Mucosa of descending colon (tissue), 3 donors: ENCODE measurements at regions not wholly inside any gene's neighbourhood (a gene's known extent, or its start where the extent isn't known, plus 50 kb on each side); places are given as distances from the start of the nearest gene placed in this dataset.
"Not testable (repeated sequence)": the region's sequence is repeated elsewhere in the genome, so short reads cannot be mapped to it uniquely, and the experiment has no call there.

Experiments
- ATAC-seq: fragments of 200-7000 bp; cut with Tn5 transposase; one replicate; pipeline ENCODE4 v1.9.1; 2020; ENCODE audit warnings: mild to moderate bottlenecking, moderate library complexity
- DNase-seq, 3 donors: peaks; one replicate each; pipeline ENCODE4 v3.0.0-alpha.2; 2020
- H3K36me3 ChIP-seq: fragments of 200-600 bp; one replicate; pipeline ENCODE4 v1.8.0; 2021; ENCODE audit warnings: low read depth, mild to moderate bottlenecking
- H3K4me1 ChIP-seq: fragments of 200-600 bp; one replicate; pipeline ENCODE4 v1.8.0; 2021; ENCODE audit warnings: low read depth, mild to moderate bottlenecking
- H3K4me3 ChIP-seq: fragments of 200-600 bp; one replicate; pipeline ENCODE4 v1.8.0; 2021; ENCODE audit warnings: mild to moderate bottlenecking
- H3K9me3 ChIP-seq: fragments of 200-600 bp; one replicate; pipeline ENCODE4 v1.8.0; 2021; ENCODE audit warnings: mild to moderate bottlenecking
- intact Hi-C, 2 donors: fragments of 100-400 bp; cut with DNase I in 1 of 2; cut with micrococcal nuclease in 1 of 2; formaldehyde crosslinking; loops; one replicate each; pipeline versions ENCODE4 v1.11.0 to v1.11.1; 2022; cut with DNase I, micrococcal nuclease
- TF ChIP-seq, protein P1 (sequence below): fragments of 200-600 bp; IDR thresholded peaks from one replicate; pipeline ENCODE4 v1.8.0; 2022; ENCODE audit warnings: antibody characterized with exemption, mild to moderate bottlenecking
- donor health status: DM: no; HTN: no; CAD: no; lungs with moderate emphysema.
- donor health status: DM: no; HTN: no; CAD: no.
- donor health status: DM: no; HTN: yes; CAD: no.

DNA sequence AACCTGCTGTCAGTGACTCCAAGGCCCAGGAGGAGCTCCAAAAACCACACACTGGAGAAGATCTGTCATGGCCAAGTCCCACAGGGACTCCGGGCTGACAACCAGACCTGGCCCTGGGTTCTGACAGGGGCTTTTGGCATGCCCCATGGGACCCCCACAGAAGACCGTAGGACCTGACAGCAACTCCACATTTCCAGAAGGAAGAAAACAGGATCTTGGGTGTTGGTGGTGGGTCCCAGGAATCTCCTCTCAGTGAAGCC, 275.9 kb upstream of the HS6ST1 start:
- Histone ChIP-seq H3K36me3 (no peaks in the 10 kb centered on the region), H3K9me3 (no peaks in the 10 kb centered on the region), H3K4me3 (no peak overlapping the region), H3K4me1 (no peaks in the 10 kb centered on the region)
- intact Hi-C loops: no loop called here
- TF ChIP-seq, protein P1, sequence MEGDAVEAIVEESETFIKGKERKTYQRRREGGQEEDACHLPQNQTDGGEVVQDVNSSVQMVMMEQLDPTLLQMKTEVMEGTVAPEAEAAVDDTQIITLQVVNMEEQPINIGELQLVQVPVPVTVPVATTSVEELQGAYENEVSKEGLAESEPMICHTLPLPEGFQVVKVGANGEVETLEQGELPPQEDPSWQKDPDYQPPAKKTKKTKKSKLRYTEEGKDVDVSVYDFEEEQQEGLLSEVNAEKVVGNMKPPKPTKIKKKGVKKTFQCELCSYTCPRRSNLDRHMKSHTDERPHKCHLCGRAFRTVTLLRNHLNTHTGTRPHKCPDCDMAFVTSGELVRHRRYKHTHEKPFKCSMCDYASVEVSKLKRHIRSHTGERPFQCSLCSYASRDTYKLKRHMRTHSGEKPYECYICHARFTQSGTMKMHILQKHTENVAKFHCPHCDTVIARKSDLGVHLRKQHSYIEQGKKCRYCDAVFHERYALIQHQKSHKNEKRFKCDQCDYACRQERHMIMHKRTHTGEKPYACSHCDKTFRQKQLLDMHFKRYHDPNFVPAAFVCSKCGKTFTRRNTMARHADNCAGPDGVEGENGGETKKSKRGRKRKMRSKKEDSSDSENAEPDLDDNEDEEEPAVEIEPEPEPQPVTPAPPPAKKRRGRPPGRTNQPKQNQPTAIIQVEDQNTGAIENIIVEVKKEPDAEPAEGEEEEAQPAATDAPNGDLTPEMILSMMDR: no peak
- DNase-seq (no peak), ATAC-seq (no peak)

DNA sequence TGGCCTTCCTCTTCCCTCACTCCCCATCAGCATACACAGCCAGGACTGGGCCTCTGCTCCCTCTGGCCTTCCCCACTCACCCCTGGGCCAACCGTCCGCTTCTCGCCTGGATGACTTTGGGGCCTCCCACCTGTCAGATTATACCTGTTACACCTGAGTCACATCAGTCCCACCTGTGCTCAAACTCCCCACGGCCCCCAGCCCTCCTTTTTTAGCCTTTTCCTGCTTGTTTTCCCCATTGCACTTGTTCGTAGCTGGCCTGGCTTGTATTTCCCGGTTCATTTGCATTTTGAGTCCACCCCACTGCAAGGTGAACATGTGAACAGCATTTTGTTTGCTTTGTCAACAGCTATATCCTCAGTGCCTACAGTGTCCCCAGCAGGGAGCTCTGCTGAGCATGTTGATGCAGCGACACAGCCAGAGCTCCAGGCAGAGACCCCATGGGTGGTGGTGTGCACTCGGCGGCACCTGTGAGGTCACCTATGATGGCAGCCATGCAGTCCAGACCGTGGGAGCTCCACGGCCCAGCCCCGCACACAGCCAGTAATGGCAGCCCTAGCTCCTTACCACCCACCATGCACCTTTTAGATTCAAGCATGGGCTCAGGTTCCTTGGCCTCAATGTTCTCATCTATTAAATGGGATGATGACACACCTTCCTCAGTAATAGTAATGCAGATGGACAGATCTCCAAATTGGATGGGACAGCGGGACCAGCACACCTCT, 276.4 kb upstream of the HS6ST1 start:
- peak; percentile 86 for ATAC-seq
- no peaks in the 10 kb centered on the region for H3K4me1 ChIP-seq
- TF ChIP-seq, protein P1: no peak
- no peak overlapping the region for H3K4me3 ChIP-seq
- intact Hi-C loops: no loop called here
- peak in 1 of 3 donors; percentile 42 for DNase-seq
- H3K9me3 ChIP-seq: no peaks in the 10 kb centered on the region
- H3K36me3 ChIP-seq: no peaks in the 10 kb centered on the region

DNA sequence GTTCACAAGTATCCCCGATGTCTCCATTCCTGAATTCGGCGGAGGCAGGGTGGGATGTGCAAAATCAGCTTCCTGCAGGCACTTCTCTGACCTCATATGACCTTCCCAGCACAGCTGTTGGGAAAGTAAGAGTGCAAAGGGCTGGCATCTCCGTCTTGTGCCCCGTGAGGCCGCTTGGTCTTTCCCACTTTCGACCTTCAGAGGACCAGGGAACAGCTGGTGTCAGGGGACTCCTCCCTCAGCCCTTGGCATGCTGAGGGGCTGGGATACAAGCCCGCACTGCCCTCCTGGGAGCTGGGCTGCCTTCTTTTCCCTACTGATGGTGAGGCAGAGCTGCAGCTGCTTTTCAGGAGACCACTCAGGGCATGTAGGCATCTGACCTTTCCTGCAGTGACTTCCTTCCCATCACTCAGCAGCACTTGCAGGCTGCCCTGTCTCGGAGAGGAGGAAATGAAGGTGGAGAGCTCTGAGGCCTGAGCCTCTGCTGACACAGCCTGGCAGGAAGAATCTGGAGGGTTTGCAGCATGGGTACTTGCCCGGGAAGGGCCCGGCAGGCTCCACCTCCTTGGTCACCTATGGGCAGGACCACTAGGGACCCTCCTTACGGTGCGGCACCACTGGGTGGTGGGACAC, 277.2 kb upstream of the HS6ST1 start:
- no peaks in the 10 kb centered on the region for H3K9me3 ChIP-seq
- DNase-seq (no peak), ATAC-seq (no peak)
- no peaks in the 10 kb centered on the region for H3K4me1 ChIP-seq
- TF ChIP-seq, protein P1: no peak
- H3K4me3 ChIP-seq: no peak overlapping the region
- intact Hi-C loops: no loop called here
- no peaks in the 10 kb centered on the region for H3K36me3 ChIP-seq

DNA sequence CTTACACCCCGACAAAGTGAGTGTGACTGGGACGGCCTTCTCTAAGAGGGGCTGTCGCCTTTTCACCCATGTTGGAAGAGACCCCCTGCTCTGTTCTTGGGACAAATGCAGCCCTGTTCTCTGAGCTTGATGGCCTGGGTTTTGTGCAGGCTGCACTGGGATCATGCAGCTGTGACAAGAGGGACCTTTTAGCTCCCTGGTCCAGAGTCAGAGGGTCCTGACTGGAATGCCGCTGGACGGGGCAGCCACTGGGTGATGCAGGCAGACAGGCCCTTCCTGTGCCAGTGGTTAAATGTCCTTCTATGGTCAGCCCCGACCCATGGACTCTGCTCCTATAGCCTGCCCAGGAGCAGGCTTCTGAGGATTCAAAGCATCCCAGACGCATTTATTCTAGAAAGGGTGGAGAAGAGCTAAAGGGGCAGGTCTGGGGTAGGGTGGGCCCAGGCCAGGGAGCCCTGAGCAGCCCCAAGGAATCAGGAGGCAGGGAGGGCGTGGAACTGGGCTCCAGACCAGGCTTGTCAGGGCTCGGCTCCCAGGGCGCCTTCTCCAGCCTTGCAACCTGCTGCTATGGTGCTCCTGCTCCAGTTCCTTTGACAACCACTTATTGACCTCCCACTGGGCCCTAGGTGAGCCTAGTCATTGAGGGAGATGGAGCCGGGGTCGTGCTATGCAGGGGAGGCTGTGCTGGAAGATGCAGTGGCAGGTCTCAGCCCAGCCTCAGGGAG, 277.9 kb upstream of the HS6ST1 start:
- DNase-seq (no peak), ATAC-seq (no peak)
- TF ChIP-seq, protein P1: no peak
- Histone ChIP-seq H3K36me3 (no peaks in the 10 kb centered on the region), H3K4me1 (no peaks in the 10 kb centered on the region), H3K4me3 (no peak overlapping the region), H3K9me3 (no peaks in the 10 kb centered on the region)
- intact Hi-C loops: no loop called here

DNA sequence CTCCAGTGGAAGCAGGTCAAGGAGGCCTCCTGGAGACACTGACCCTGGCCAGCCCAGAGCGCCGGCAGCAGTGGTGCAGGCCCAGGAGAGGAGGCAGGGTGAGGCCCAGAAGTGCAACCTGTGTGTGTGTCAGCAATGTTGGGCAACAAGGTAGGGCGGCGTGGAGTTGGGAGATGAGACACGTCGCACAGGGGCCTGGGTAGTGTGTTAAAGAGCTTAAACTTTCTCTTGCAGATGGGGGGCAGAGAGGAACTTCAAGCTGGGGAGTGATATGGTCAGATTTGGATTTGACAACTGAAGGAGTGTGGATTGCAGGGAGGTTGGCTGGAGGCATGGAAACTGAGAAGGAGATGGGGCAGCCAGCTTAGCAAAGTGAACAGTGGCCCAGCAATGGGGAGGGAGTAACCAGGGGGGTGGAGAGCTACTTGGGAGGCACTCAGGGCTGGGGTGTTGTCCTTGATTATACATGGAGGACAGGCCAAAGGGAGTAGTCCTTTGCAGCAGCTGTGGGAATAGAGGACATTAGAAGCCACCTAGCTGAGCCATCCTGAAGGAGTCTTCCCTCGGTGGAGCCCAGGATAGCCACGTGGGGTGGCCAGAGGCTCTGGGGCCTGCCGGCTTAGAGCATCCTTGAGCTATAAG, 278.6 kb upstream of the HS6ST1 start:
- ATAC-seq (no peak), DNase-seq (no peak)
- no peak overlapping the region for H3K4me3 ChIP-seq
- H3K9me3 ChIP-seq: no peaks in the 10 kb centered on the region
- intact Hi-C loops: no loop called here
- no peaks in the 10 kb centered on the region for H3K36me3 ChIP-seq
- TF ChIP-seq, protein P1: no peak
- H3K4me1 ChIP-seq: no peaks in the 10 kb centered on the region

DNA sequence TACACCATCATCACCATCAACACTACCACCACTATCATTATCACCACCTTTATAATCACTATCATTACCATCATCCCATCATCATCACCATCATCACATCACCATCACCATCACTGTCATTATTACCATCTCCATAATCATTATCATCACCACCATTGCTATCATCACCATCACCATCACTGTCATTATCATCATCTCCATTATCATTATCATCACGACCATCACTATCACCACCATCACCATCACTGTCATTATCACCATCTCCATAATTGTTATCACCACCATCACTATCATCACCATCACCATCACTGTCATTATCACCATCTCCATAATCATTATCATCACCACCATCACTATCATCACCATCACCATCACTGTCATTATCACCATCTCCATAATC, 279.6 kb upstream of the HS6ST1 start:
- H3K9me3 ChIP-seq, H3K4me3 ChIP-seq, intact Hi-C loops, ATAC-seq, DNase-seq, H3K4me1 ChIP-seq, H3K36me3 ChIP-seq: not testable (repeated sequence)
